RWPE2 (cell line): ENCODE measurements at regions not wholly inside any gene's neighbourhood (a gene's known extent, or its start where the extent isn't known, plus 50 kb on each side); places are given as distances from the start of the nearest gene placed in this dataset.

Source experiments
- ATAC-seq: fragments of 200-7000 bp; cut with Tn5 transposase; 3 replicates; pipeline ENCODE4 v1.9.1; 2021; ENCODE audit warnings: low read depth
- DNase-seq: peaks from one replicate; pipeline ENCODE4 v3.0.0-alpha.2; 2020; ENCODE audit warnings: low spot score
- H3K27ac ChIP-seq: fragments of 450-650 bp; 2 replicates; pipeline ENCODE4 v1.5.1; 2017; ENCODE audit warnings: mild to moderate bottlenecking; ENCODE audit not compliant: poor library complexity, severe bottlenecking
- H3K27me3 ChIP-seq: fragments of 250-450 bp; sonication (Bioruptor Pico); 2 replicates; pipeline ENCODE4 v1.5.1; 2021; ENCODE audit warnings: mild to moderate bottlenecking, moderate library complexity; ENCODE audit not compliant: insufficient read depth, poor library complexity, severe bottlenecking
- H3K36me3 ChIP-seq: fragments of 250-450 bp; sonication (Bioruptor Pico); 2 replicates; pipeline ENCODE4 v1.5.1; 2020; ENCODE audit warnings: low read depth, mild to moderate bottlenecking, moderate library complexity
- H3K4me1 ChIP-seq: fragments of 250-450 bp; sonication (Bioruptor Pico); 2 replicates; pipeline ENCODE4 v1.5.1; 2021; ENCODE audit warnings: mild to moderate bottlenecking, moderate library complexity; ENCODE audit not compliant: insufficient read depth, poor library complexity, severe bottlenecking
- H3K4me3 ChIP-seq: fragments of 250-450 bp; sonication (Bioruptor Pico); 2 replicates; pipeline ENCODE4 v1.5.1; 2021; ENCODE audit warnings: mild to moderate bottlenecking, moderate library complexity; ENCODE audit not compliant: severe bottlenecking
- H3K9me3 ChIP-seq: fragments of 250-450 bp; sonication (Bioruptor Pico); 2 replicates; pipeline ENCODE4 v1.5.1; 2021; ENCODE audit warnings: mild to moderate bottlenecking, moderate library complexity; ENCODE audit not compliant: severe bottlenecking
- CTCF ChIP-seq: fragments of 450-650 bp; IDR thresholded peaks from one replicate; pipeline ENCODE4 v1.5.1; 2017; ENCODE audit warnings: mild to moderate bottlenecking, moderate library complexity; ENCODE audit not compliant: poor library complexity, severe bottlenecking

GRCh38 chr7:109963741-109964140, 1127.2 kb upstream of the LRRN3 start:
- ATAC-seq (no peak), DNase-seq (no peak)
- H3K27ac ChIP-seq: no peak overlapping the region
- H3K36me3 ChIP-seq: no peaks in the 10 kb centered on the region
- no peaks in the 10 kb centered on the region for H3K4me1 ChIP-seq
- no peaks in the 10 kb centered on the region for H3K27me3 ChIP-seq
- TF ChIP-seq CTCF: no peak
- H3K4me3 ChIP-seq: no peak overlapping the region
- H3K9me3 ChIP-seq: no peaks in the 10 kb centered on the region

- peak; percentile 57; the same call in 2 of the 3 replicates for ATAC-seq
- Histone ChIP-seq H3K4me1 (no peaks in the 10 kb centered on the region), H3K4me3 (no peak overlapping the region), H3K9me3 (no peaks in the 10 kb centered on the region), H3K27me3 (no peaks in the 10 kb centered on the region), H3K36me3 (no peaks in the 10 kb centered on the region), H3K27ac (no peak overlapping the region)
- TF ChIP-seq CTCF: no peak
- DNase-seq: no peak
Measured at GRCh38 chr7:109964780-109965179, 1126.1 kb upstream of the LRRN3 start.

GRCh38 chr7:109967406-109967805, 1123.5 kb upstream of the LRRN3 start:
- TF ChIP-seq CTCF: no peak
- no peaks in the 10 kb centered on the region for H3K27me3 ChIP-seq
- ATAC-seq (no peak), DNase-seq (no peak)
- H3K4me1 ChIP-seq: no peaks in the 10 kb centered on the region
- no peaks in the 10 kb centered on the region for H3K9me3 ChIP-seq
- no peak overlapping the region for H3K4me3 ChIP-seq
- no peaks in the 10 kb centered on the region for H3K36me3 ChIP-seq
- no peak overlapping the region for H3K27ac ChIP-seq

GRCh38 chr7:109983618-109984017, 1107.3 kb upstream of the LRRN3 start:
- ATAC-seq (no peak), DNase-seq (no peak)
- no peaks in the 10 kb centered on the region for H3K36me3 ChIP-seq
- H3K4me3 ChIP-seq: no peak overlapping the region
- H3K27me3 ChIP-seq: no peaks in the 10 kb centered on the region
- no peak for TF ChIP-seq CTCF
- H3K4me1 ChIP-seq: no peaks in the 10 kb centered on the region
- H3K27ac ChIP-seq: no peak overlapping the region
- H3K9me3 ChIP-seq: no peaks in the 10 kb centered on the region

GRCh38 chr7:109984729-109985128, 1106.2 kb upstream of the LRRN3 start:
- no peak for TF ChIP-seq CTCF
- DNase-seq (no peak), ATAC-seq (no peak)
- Histone ChIP-seq H3K27ac (no peak overlapping the region), H3K36me3 (no peaks in the 10 kb centered on the region), H3K4me1 (no peaks in the 10 kb centered on the region), H3K4me3 (no peak overlapping the region), H3K9me3 (no peaks in the 10 kb centered on the region), H3K27me3 (no peaks in the 10 kb centered on the region)
